WERI-Rb-1 (cell line): ENCODE measurements at regions not wholly inside any gene's neighbourhood (a gene's known extent, or its start where the extent isn't known, plus 50 kb on each side); places are given as distances from the start of the nearest gene placed in this dataset.
"Not testable (repeated sequence)": the region's sequence is repeated elsewhere in the genome, so short reads cannot be mapped to it uniquely, and the experiment has no call there.

Experiments
- DNase-seq: peaks from one replicate; pipeline ENCODE4 v3.0.0-alpha.2; 2020
- H3K27ac ChIP-seq: fragments of 250-450 bp; sonication (Bioruptor Pico); 2 replicates; pipeline ENCODE4 v1.5.1; 2020; ENCODE audit warnings: mild to moderate bottlenecking, moderate library complexity
- H3K27me3 ChIP-seq: fragments of 250-450 bp; sonication (Bioruptor Pico); 2 replicates; pipeline ENCODE4 v1.5.1; 2021; ENCODE audit warnings: mild to moderate bottlenecking, low read depth, moderate library complexity; ENCODE audit not compliant: insufficient read depth, severe bottlenecking
- H3K36me3 ChIP-seq: fragments of 250-450 bp; sonication (Bioruptor Pico); 2 replicates; pipeline ENCODE4 v1.5.1; 2020; ENCODE audit warnings: mild to moderate bottlenecking, moderate library complexity
- H3K4me3 ChIP-seq: 2 replicates; pipeline ENCODE4 v1.5.1; 2011; ENCODE audit warnings: low read depth, mild to moderate bottlenecking, control low read depth, low read length
- H3K9me3 ChIP-seq: fragments of 250-450 bp; sonication (Bioruptor Pico); 2 replicates; pipeline ENCODE4 v1.5.1; 2021; ENCODE audit warnings: mild to moderate bottlenecking, moderate library complexity; ENCODE audit not compliant: severe bottlenecking
- TF ChIP-seq, protein P1 (sequence below): IDR thresholded peaks from 2 replicates; pipeline ENCODE4 v1.5.1; 2011; ENCODE audit warnings: low read depth, mild to moderate bottlenecking, control low read depth, inconsistent platforms, low read length

DNA sequence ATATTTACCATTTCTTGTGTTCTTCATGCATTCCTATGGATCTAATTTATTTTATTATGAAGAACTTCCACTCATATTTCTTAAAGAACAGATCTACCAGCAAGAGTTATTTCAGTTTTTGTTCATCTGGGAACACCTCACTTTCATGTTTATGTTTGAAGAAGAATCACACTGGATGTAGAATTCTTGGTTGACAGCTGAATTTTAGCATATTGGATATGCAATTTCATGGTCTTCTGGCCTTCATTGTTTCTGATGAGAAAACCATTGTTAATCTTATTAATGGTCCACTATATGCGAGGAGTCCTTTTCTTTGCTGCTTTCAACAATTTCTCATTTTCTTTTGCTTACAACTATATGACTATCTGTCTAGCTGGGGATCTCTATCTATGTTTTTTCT, 189.2 kb downstream of the UXS1 start:
- TF ChIP-seq, protein P1, sequence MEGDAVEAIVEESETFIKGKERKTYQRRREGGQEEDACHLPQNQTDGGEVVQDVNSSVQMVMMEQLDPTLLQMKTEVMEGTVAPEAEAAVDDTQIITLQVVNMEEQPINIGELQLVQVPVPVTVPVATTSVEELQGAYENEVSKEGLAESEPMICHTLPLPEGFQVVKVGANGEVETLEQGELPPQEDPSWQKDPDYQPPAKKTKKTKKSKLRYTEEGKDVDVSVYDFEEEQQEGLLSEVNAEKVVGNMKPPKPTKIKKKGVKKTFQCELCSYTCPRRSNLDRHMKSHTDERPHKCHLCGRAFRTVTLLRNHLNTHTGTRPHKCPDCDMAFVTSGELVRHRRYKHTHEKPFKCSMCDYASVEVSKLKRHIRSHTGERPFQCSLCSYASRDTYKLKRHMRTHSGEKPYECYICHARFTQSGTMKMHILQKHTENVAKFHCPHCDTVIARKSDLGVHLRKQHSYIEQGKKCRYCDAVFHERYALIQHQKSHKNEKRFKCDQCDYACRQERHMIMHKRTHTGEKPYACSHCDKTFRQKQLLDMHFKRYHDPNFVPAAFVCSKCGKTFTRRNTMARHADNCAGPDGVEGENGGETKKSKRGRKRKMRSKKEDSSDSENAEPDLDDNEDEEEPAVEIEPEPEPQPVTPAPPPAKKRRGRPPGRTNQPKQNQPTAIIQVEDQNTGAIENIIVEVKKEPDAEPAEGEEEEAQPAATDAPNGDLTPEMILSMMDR = no peak
- H3K27ac ChIP-seq = no peak overlapping the region
- peaks cover 14% of the 10 kb centered on the region for H3K9me3 ChIP-seq

DNA sequence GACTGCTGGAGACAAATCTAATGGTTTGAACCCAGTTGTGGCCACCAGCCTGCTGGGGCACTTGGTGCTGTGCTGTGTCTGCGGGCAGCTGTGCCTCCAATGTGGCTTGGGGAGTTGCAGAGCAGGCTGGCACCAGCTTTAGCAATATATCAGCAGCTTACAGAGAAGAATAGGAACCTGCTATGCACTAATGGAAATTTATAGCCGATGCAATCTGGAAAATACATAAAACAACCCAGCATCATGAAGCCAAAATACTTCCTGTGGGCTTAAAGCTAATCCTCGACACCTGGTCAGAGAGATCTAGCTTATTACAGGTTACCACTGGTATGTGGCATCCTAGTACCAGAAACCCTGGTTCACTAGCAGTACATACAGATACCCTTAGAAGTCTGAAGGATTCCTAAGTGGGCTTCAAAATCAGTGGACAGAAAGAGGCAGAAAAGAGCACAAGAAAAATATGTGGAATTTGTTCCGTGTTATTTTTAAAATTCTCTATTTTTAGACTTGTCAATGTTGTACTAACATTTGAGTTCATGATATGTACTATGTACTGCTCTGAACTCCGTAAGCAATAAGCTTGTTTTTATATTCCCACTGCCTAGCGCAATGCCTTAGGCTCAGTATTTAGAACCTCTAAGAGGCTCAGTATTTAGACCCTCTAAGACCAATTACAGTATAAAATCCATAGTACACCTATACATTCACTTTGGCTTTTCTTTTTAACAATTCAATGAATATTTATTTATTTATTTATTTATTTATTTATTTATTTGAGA, 194.7 kb downstream of the UXS1 start:
- TF ChIP-seq, protein P1 = no peak
- no peak overlapping the region for H3K27ac ChIP-seq
- H3K36me3 ChIP-seq = no peaks in the 10 kb centered on the region
- no peak overlapping the region for H3K4me3 ChIP-seq
- DNase-seq = no peak
- no peaks in the 10 kb centered on the region for H3K27me3 ChIP-seq
- peaks cover 7% of the 10 kb centered on the region for H3K9me3 ChIP-seq

More for the DNA sequence above, 189.2 kb downstream of the UXS1 start:
- H3K36me3 ChIP-seq = no peaks in the 10 kb centered on the region
- DNase-seq = no peak
- no peak overlapping the region for H3K4me3 ChIP-seq
- H3K27me3 ChIP-seq = no peaks in the 10 kb centered on the region

DNA sequence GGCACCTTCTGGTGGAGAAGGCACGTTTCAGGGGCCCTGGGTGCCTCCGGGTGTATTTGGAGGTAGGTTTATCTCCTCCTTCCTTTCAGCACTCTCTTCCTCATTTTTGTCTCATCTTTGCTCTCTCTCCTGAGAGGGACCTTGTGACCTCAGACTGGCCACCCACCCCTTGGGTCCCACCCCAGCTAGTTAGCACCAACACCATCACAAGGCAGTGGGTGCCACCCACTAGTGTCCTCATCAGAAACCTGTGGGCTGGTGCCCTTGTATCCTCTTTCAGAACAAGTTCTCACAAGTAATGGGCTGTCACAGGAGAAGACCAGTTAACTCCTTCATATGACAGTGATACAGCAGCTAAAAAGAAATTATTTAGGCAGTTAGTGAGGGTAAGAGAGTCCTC, 196.4 kb downstream of the UXS1 start:
- DNase-seq = no peak
- Histone ChIP-seq H3K36me3 (no peaks in the 10 kb centered on the region), H3K27ac (no peak overlapping the region), H3K27me3 (no peaks in the 10 kb centered on the region), H3K9me3 (peaks cover 10% of the 10 kb centered on the region), H3K4me3 (no peak overlapping the region)
- TF ChIP-seq, protein P1 = no peak

DNA sequence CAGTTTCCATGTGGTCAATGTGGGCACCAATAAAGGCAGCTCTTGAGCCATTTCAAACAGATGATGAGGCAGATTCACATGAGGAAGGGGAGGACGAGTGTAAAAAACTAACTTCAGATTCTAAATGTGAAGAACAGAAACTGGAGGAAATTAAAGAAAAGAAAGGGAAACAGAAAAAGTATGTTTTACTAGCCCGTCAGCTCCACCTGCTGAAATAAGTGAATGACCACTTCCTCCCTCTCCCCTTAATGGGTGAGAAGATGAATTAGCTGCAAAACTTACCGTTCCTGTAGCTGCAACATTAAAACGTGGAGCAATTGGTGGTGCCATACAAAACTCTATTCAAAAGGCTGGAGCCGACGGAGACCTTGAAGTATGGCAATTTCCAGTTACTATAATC, 203.5 kb downstream of the UXS1 start:
- Histone ChIP-seq H3K4me3 (no peak overlapping the region), H3K27ac (no peak overlapping the region), H3K27me3 (no peaks in the 10 kb centered on the region), H3K9me3 (peaks cover 10% of the 10 kb centered on the region), H3K36me3 (no peaks in the 10 kb centered on the region)
- DNase-seq = no peak
- TF ChIP-seq, protein P1 = no peak

DNA sequence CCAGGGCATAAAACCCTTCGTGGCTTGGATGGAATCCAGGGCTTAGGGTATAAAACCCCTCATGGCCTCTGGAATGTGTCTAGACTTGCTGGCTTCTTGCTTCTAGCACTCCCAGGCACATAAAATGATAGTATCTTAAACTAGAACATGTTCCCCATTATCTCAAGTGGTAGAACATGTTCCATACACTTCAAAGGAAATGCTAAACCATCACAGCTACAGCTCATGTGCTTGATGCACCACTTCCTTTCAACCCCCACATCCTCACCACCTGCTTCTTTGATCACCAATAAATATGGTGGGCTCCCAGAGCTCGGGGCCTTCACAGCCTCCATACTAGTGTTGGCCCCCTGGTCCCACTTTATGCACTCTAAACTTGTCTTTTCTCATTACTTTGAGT, 204.3 kb downstream of the UXS1 start:
- H3K9me3 ChIP-seq = not testable (repeated sequence)

DNA sequence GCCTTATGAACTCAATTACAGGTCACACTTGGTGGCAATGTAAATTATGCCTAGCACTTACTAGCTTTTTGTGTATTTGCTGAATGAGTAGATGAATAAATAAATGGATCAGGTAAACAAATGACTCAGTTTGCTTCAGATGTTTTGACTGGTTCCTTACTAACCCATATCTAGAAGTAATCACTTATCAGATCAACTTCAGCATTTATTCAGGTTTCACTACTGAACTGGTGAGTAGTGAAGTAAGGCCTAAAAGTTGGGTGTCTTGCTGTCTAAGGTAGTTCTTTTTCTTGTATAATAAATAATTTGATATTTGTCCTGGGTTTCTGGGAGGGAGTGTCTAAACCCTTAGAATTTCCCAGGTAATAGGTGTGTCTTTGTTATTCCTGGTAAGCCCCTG, 205.0 kb downstream of the UXS1 start:
- no peak overlapping the region for H3K4me3 ChIP-seq
- H3K36me3 ChIP-seq = no peaks in the 10 kb centered on the region
- peaks cover under 1% of the 10 kb centered on the region for H3K9me3 ChIP-seq
- H3K27me3 ChIP-seq = no peaks in the 10 kb centered on the region
- H3K27ac ChIP-seq = no peak overlapping the region
- TF ChIP-seq, protein P1 = no peak
- DNase-seq = no peak

More for the DNA sequence above, 204.3 kb downstream of the UXS1 start:
- not testable (repeated sequence) for H3K36me3 ChIP-seq, H3K4me3 ChIP-seq, H3K27me3 ChIP-seq, H3K27ac ChIP-seq, DNase-seq
